Thoracic aorta (tissue), 2 donors: ENCODE measurements at regions not wholly inside any gene's neighbourhood (a gene's known extent, or its start where the extent isn't known, plus 50 kb on each side); places are given as distances from the start of the nearest gene placed in this dataset.

ENCODE experiments used
- ATAC-seq: fragments of 150-250 bp; one replicate; pipeline ENCODE4 v1.8.0; 2017; ENCODE audit warnings: low read depth; ENCODE audit not compliant: insufficient number of reproducible peaks, low FRiP score
- DNase-seq: peaks from one replicate; pipeline ENCODE4 v3.0.0-alpha.2; 2020; ENCODE audit warnings: low spot score
- H3K27ac ChIP-seq, 2 donors: fragments of 200-600 bp; sonication (generic); 1 replicate in 1 of 2; 2 replicates in 1 of 2; pipeline ENCODE4 v1.5.1; 2016; ENCODE audit warnings: mild to moderate bottlenecking in 2 of 2, moderate library complexity in 2 of 2
- H3K27me3 ChIP-seq: fragments of 200-600 bp; sonication (generic); replicated peaks from 2 replicates; pipeline ENCODE4 v1.6.0; 2016; ENCODE audit warnings: mild to moderate bottlenecking; ENCODE audit not compliant: insufficient read depth
- H3K36me3 ChIP-seq: fragments of 200-600 bp; sonication (generic); one replicate; pipeline ENCODE4 v1.5.1; 2016
- H3K4me1 ChIP-seq, 2 donors: fragments of 200-600 bp; sonication (generic); 1 replicate in 1 of 2; 2 replicates in 1 of 2; pipeline versions ENCODE4 v1.5.1 to v1.6.0; 2016; ENCODE audit warnings: low read depth in 2 of 2, mild to moderate bottlenecking in 1 of 2; ENCODE audit not compliant: control insufficient read depth in 1 of 2
- H3K4me3 ChIP-seq: fragments of 200-600 bp; sonication (generic); 2 replicates; pipeline ENCODE4 v1.5.1; 2016; ENCODE audit warnings: mild to moderate bottlenecking
- H3K9me3 ChIP-seq: fragments of 200-600 bp; sonication (generic); 2 replicates; pipeline ENCODE4 v1.5.1; 2016
- TF ChIP-seq, protein P1 (sequence below): fragments of 200-600 bp; sonication (generic); IDR thresholded peaks from one replicate; pipeline ENCODE4 v1.5.1; 2019; ENCODE audit warnings: antibody characterized with exemption

DNA sequence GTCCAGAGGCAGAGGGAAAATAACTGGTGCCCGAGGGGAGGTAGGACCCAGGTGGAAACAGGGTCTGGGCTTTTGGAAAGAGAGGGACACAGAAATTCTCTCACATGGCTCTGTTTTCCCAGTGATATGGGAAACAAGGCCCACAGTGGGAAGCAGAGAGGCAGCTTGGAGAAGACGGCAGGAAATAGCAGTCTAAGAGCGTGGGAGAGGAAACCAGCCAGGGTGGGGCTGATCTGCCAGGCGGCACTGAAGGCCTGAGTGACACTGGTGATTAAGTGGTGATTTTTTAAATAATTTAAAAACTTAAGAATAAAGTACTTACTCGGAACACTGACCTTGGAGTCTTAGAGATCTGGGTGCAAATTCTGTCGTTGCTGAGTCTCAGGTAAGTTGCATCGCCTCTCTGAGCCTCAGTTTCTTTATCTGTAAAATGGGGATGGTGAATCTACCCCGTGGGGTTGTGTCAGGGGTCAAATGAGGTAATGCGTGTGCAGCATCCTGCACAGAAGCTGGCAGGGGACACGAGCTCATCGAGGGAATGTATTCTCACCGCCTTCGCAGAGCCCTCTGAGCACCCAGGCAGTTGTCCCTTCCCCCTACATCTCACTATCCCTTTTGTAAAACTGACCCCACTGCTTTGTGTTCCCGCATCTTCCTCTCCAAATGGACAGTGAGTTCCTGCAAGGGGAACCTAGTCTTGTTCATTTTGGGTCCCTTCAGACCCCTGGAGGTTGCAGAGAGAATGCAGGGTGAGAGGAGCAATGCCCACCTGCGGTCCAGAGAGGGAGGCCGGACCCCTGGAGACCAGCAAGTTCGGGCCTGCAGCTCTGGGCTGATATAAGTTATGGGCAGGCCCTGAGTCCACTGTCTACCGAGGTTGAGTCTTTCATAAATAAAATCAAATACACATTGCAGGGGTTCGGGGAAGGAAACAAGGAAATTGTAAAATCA is 228.6 kb upstream of the PMEPA1 start:
- ATAC-seq, result no peak
- peak overlapping the region in 1 of 2 donors; percentile 47 for H3K27ac ChIP-seq
- DNase-seq, result no peak
- H3K36me3 ChIP-seq, result no peaks in the 10 kb centered on the region
- H3K9me3 ChIP-seq, result no peaks in the 10 kb centered on the region
- no peaks in the 10 kb centered on the region for H3K27me3 ChIP-seq
- no peak overlapping the region for H3K4me3 ChIP-seq
- H3K4me1 ChIP-seq, result peaks cover 3 to 22% of the 10 kb centered on the region in 2 donors
- TF ChIP-seq, protein P1, sequence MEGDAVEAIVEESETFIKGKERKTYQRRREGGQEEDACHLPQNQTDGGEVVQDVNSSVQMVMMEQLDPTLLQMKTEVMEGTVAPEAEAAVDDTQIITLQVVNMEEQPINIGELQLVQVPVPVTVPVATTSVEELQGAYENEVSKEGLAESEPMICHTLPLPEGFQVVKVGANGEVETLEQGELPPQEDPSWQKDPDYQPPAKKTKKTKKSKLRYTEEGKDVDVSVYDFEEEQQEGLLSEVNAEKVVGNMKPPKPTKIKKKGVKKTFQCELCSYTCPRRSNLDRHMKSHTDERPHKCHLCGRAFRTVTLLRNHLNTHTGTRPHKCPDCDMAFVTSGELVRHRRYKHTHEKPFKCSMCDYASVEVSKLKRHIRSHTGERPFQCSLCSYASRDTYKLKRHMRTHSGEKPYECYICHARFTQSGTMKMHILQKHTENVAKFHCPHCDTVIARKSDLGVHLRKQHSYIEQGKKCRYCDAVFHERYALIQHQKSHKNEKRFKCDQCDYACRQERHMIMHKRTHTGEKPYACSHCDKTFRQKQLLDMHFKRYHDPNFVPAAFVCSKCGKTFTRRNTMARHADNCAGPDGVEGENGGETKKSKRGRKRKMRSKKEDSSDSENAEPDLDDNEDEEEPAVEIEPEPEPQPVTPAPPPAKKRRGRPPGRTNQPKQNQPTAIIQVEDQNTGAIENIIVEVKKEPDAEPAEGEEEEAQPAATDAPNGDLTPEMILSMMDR, result peak; percentile 14

DNA sequence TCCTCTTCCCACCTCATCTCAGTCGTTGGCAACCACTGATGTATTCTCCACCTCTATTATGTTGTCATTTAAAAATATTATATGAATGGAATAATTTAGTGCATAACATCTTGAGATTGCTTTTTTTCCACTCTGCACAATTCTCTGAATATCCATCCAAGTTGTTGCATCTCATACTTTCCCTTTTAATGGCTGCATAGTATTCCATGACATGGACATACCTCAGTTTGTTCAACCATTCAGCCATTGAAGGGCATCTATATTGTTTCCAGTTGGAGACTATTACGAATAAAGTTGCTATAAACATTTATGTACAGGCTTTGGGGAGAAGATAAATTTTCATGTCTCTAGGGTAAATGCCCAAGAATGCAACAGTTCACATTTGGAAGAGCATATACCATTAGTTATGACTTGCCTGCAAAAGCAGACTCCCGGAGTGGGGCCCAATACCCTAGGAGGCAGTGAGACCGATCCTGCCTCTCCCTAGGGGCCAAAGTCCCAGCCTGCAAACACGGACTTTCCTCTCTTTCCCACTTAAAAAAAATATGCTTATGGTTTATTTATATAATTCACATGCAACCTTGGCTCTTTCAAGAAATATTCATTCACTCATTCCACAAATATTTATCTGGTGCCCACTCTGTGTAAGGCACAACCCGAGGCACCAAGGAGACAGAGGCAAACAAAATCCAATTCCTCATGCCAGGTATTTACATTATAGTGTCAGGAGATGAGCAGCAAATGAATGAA is 227.0 kb upstream of the PMEPA1 start:
- ATAC-seq (no peak), DNase-seq (no peak)
- Histone ChIP-seq H3K36me3 (no peaks in the 10 kb centered on the region), H3K4me3 (no peak overlapping the region), H3K9me3 (no peaks in the 10 kb centered on the region), H3K4me1 (peaks cover 3 to 22% of the 10 kb centered on the region in 2 donors), H3K27me3 (no peaks in the 10 kb centered on the region), H3K27ac (no peak overlapping the region)
- TF ChIP-seq, protein P1, result no peak

DNA sequence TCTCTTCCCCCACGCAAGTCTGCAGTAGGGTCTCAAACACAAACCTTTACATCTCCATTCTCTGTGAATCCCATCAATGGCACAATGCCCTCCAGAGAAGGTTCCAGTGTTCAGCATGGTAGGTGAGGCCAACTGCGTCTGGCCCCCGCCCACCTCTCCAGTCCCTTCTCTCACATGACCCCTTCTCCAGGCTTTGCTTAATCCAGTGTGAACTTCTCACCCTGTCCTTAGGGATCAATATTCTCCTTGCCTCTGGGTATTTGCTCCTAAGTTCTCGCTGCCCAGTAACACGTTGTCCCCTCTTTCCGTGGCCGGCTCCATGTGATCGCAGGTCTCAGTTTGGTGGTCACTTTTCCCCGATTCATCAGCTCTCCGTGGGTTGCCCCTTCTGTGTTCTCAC is 225.1 kb upstream of the PMEPA1 start:
- TF ChIP-seq, protein P1, result no peak
- ATAC-seq (no peak), DNase-seq (no peak)

DNA sequence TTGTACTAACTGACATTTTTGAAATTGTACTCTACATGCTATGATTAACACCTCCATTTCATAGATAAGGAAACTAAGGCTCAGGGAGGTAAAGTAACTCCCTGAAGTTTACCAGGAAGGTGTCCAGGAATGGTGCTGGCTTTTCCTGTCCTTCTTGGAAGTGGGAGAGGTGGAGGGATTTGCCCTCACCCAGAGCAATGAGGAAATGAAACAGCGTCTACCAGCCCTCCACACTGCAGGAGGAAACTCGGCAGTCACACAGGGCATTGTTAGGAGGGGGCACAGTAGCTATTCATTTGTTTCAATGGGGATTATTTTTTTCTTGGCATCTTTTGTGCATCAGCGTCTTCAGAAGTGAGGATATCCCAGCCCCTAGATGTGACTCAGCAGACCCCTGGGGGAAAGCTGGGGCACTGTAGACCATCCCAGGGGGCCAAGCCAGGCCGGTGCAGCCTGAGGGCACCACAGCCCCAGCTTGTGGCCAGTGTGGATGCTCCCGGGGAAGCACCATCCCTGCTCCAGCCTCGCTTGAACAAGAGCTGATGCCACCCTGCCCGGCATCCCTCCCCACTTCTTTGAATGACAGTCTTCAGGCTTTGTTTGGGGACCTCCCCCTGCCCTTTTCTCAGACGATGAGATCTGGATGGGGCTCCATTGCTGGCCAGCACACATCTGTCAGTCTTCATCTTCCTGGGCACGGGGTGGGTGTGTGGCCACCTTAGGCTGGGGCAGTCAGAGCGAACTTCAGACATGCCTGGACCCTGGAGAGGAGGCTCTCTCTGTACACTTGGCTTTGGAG is 224.4 kb upstream of the PMEPA1 start:
- no peak overlapping the region for H3K4me3 ChIP-seq
- no peak for DNase-seq
- H3K4me1 ChIP-seq, result peaks cover 3 to 15% of the 10 kb centered on the region in 2 donors
- no peak for ATAC-seq
- no peak overlapping the region for H3K27ac ChIP-seq
- H3K9me3 ChIP-seq, result no peaks in the 10 kb centered on the region
- H3K27me3 ChIP-seq, result no peaks in the 10 kb centered on the region
- TF ChIP-seq, protein P1, result no peak
- H3K36me3 ChIP-seq, result no peaks in the 10 kb centered on the region

More for the DNA sequence above, 225.1 kb upstream of the PMEPA1 start:
- H3K27ac ChIP-seq, result no peak overlapping the region
- no peaks in the 10 kb centered on the region for H3K36me3 ChIP-seq
- no peaks in the 10 kb centered on the region for H3K27me3 ChIP-seq
- peaks cover 3 to 15% of the 10 kb centered on the region in 2 donors for H3K4me1 ChIP-seq
- H3K9me3 ChIP-seq, result no peaks in the 10 kb centered on the region
- no peak overlapping the region for H3K4me3 ChIP-seq
